GM13976 (cell line): ENCODE measurements at regions not wholly inside any gene's neighbourhood (a gene's known extent, or its start where the extent isn't known, plus 50 kb on each side); places are given as distances from the start of the nearest gene placed in this dataset.

ENCODE experiments used
- DNase-seq: peaks from one replicate; pipeline ENCODE4 v3.0.0; 2012; ENCODE audit warnings: low spot score
- in situ Hi-C: fragments of 300-500 bp; cut with MboI; formaldehyde crosslinking; loops from one replicate; pipeline ENCODE4 v1.12.0; 2022; ENCODE audit warnings: low sequenced_read_pairs, mixed read lengths, inconsistent platforms; ENCODE audit not compliant: unreplicated experiment
- TF ChIP-seq, protein P1 (sequence below): IDR thresholded peaks from 2 replicates; pipeline ENCODE4 v1.5.1; 2012; ENCODE audit warnings: borderline replicate concordance, mild to moderate bottlenecking; ENCODE audit not compliant: insufficient read depth; ENCODE audit errors: extremely low read depth, missing control alignments, control extremely low read depth

DNA sequence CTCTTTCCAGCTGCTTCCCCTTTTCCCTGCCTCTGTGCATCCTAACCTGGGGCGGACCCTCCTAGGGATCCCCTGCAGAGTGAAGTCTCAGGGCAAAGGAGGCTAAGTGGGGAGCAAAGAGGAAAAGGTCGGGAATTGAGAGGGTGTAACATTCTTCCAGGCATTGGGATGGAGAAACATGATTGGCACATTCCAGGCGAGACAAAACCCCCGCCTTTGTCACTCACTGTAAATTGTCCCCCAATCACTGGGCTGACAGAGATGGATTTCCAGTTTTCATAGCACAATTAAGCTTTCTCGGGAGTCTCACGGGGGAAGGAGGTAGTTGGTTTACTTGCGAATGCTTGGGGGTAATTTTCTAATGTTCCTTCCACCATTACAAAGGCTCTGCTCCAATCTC is 74.9 kb downstream of the MIAT start:
- no peak for DNase-seq
- in situ Hi-C loops = no loop called here
- TF ChIP-seq, protein P1, sequence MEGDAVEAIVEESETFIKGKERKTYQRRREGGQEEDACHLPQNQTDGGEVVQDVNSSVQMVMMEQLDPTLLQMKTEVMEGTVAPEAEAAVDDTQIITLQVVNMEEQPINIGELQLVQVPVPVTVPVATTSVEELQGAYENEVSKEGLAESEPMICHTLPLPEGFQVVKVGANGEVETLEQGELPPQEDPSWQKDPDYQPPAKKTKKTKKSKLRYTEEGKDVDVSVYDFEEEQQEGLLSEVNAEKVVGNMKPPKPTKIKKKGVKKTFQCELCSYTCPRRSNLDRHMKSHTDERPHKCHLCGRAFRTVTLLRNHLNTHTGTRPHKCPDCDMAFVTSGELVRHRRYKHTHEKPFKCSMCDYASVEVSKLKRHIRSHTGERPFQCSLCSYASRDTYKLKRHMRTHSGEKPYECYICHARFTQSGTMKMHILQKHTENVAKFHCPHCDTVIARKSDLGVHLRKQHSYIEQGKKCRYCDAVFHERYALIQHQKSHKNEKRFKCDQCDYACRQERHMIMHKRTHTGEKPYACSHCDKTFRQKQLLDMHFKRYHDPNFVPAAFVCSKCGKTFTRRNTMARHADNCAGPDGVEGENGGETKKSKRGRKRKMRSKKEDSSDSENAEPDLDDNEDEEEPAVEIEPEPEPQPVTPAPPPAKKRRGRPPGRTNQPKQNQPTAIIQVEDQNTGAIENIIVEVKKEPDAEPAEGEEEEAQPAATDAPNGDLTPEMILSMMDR = no peak

DNA sequence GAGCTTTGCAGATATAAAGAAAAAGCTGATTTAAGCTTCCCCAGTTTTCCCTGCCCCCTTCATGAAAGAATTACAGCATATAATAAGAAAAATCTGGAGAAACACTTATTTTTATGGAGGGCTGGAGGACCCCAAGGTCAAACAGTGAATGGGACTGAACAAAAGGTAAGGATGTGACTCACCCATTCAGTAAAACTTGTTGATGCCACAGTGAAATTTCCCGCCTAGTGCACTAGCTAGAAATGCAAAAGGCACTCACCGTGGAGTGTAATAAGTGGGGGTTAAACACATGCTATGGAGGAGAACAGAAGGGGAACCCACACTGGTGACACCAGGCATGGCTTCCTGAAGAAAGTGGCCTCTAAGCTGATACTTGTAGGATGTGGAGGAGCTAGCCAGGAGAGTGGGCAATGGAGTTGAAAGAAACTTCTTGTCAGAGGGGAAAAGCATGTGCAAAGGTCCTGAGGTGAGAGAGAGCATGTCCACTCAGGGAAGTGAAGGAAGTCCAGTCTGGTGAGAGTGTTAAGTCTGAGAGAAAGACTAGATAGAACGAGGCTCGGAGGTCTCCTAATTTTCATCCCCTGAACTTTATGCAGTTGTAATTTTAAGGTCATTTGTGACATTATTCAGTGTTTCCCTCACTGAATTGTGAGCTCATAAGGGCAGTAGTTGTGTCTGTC is 77.1 kb downstream of the MIAT start:
- DNase-seq = no peak
- in situ Hi-C loops = no loop called here
- TF ChIP-seq, protein P1 = no peak

DNA sequence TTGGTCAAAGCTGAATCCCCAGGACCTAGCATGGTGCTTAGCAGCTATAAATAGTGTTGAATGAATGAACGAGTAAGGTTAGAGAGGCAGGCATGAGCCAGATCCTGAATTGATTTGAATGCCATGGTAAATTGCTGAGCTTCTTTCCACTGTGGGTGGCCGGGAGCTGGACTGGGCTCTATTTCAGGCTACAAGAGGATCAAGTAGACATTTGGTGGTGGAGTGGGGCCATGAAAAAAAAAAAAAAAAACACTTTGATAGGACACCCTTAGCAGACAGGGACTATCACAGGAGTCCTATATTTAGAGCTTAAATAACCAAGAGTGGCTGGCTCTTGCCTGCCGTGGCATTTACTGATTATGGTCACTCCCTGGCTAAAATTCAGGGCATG is 77.6 kb downstream of the MIAT start:
- no peak for DNase-seq
- TF ChIP-seq, protein P1 = no peak
- in situ Hi-C loops = no loop called here

GRCh38 chr22:26737262-26737661 is 79.9 kb downstream of the MIAT start:
- no peak for DNase-seq

DNA sequence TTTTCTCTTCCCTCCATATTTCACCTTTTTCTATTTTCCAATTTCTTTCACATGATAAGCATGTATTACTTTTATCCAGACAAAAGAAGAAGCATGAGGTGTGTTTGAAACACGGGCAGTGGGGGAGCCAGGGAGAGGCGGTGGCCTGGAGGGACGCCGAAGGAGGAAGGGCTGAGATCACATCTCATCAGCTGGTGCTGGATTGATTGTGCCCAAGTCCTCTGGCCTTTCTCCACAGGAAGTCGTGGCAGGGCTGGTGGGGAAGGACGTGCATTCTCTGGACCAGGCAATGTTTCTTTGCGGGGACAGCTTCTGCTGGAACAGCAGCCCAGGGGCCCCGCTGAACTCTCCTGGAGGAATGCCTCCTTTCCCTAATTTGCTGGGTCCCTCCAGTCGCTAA is 82.9 kb downstream of the MIAT start:
- DNase-seq = no peak
- TF ChIP-seq, protein P1 = no peak
- in situ Hi-C loops = no loop called here

More at GRCh38 chr22:26737262-26737661, 79.9 kb downstream of the MIAT start:
- TF ChIP-seq, protein P1 = no peak
- in situ Hi-C loops = no loop called here

DNA sequence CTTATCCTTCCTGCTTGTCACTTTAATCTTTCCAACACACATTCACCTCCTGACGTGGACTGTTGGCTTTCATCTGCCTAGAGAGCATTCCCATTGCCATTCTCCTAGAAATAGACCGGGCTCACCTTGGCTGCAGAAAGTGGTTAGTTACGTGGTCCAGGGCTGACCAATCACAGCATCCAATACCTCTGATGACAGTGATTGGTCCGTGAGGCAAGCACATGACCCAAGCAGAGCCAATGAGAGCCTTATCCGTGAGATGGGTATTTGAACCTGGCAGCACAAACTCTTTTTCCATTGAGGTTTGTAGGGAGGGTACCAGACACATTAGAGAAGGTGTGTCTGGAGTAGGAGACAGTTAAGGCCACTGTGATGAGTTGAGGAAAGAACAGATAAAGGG is 85.8 kb downstream of the MIAT start:
- TF ChIP-seq, protein P1 = no peak
- in situ Hi-C loops = no loop called here
- no peak for DNase-seq
